DOHH2 (cell line): ENCODE measurements at regions not wholly inside any gene's neighbourhood (a gene's known extent, or its start where the extent isn't known, plus 50 kb on each side); places are given as distances from the start of the nearest gene placed in this dataset.

ENCODE experiments used
- H3F3A ChIP-seq: fragments of 200-600 bp; sonication (generic), shearing (Covaris generic); 2 replicates; pipeline ENCODE4 v1.6.0; 2016; ENCODE audit warnings: antibody characterized with exemption, mild to moderate bottlenecking; ENCODE audit not compliant: control insufficient read depth, insufficient read depth
- H3K27ac ChIP-seq: fragments of 200-600 bp; sonication (generic); 2 replicates; pipeline ENCODE4 v1.5.1; 2014; ENCODE audit warnings: low read depth, mild to moderate bottlenecking, low read length, moderate library complexity
- H3K27me3 ChIP-seq: fragments of 200-600 bp; sonication (generic); 2 replicates; pipeline ENCODE4 v1.6.1; 2014; ENCODE audit warnings: mild to moderate bottlenecking, low read length, mixed read lengths; ENCODE audit not compliant: control insufficient read depth
- H3K36me3 ChIP-seq: fragments of 200-600 bp; sonication (generic); 2 replicates; pipeline ENCODE4 v1.6.1; 2014; ENCODE audit warnings: mild to moderate bottlenecking, low read length, moderate library complexity, mixed read lengths; ENCODE audit not compliant: control insufficient read depth
- H3K4me1 ChIP-seq: fragments of 200-600 bp; sonication (generic); 2 replicates; pipeline ENCODE4 v1.6.1; 2014; ENCODE audit warnings: mild to moderate bottlenecking, low read length, mixed read lengths; ENCODE audit not compliant: control insufficient read depth
- H3K4me2 ChIP-seq: fragments of 200-600 bp; sonication (generic); 2 replicates; pipeline ENCODE4 v1.6.0; 2014; ENCODE audit warnings: mild to moderate bottlenecking, low read length, moderate library complexity
- H3K4me3 ChIP-seq: fragments of 200-600 bp; sonication (generic); 2 replicates; pipeline ENCODE4 v1.5.1; 2014; ENCODE audit warnings: mild to moderate bottlenecking, low read length, mixed read lengths
- H3K79me2 ChIP-seq: fragments of 200-600 bp; sonication (generic); 2 replicates; pipeline ENCODE4 v1.6.1; 2014; ENCODE audit warnings: mild to moderate bottlenecking, low read length, mixed read lengths; ENCODE audit not compliant: control insufficient read depth
- H3K9me2 ChIP-seq: fragments of 200-600 bp; sonication (generic); replicated peaks from 2 replicates; pipeline ENCODE4 v1.6.1; 2014; ENCODE audit warnings: mild to moderate bottlenecking, low read length, mixed read lengths; ENCODE audit not compliant: control insufficient read depth
- H3K9me3 ChIP-seq: fragments of 200-600 bp; sonication (generic); 2 replicates; pipeline ENCODE4 v1.6.1; 2014; ENCODE audit warnings: antibody characterized with exemption, low read length, mixed read lengths; ENCODE audit not compliant: control insufficient read depth, insufficient read depth
- H4K20me1 ChIP-seq: fragments of 200-600 bp; sonication (generic); 2 replicates; pipeline ENCODE4 v1.6.0; 2014; ENCODE audit warnings: low read depth, mild to moderate bottlenecking, antibody characterized with exemption, low read length, moderate library complexity; ENCODE audit not compliant: control insufficient read depth, insufficient read depth
- EZH2phosphoT487 ChIP-seq: fragments of 200-600 bp; sonication (generic); IDR thresholded peaks from 2 replicates; pipeline ENCODE4 v1.6.1; 2017; ENCODE audit warnings: borderline replicate concordance, mild to moderate bottlenecking, antibody characterized with exemption, low read length, moderate library complexity, mixed read lengths
- TF ChIP-seq, protein P1 (sequence below): fragments of 200-600 bp; sonication (generic); IDR thresholded peaks from one replicate; pipeline ENCODE4 v1.5.1; 2014; ENCODE audit warnings: antibody characterized with exemption, mild to moderate bottlenecking, low read depth, low read length; ENCODE audit not compliant: poor library complexity, severe bottlenecking

DNA sequence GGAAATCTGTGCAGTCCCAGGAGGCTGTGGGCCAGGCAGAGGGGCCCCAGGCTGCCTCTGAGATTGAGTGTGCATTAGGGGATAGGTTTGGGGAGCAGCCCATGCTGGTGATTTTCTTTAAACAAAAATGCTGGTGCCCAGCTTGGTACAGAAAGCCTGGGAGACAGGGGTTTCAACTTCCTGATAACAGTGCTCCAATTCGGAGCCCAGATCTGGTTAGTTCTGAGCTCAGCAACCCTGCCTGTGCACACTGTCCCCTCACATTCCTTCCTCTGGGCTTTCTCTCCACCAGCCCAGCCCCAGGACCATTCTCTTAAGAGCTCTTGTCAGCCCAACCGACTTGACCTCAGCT, 379.2 kb upstream of the ZMIZ1 start:
- Histone ChIP-seq H3K79me2 (no peaks in the 10 kb centered on the region), H3K4me1 (no peaks in the 10 kb centered on the region), H3K9me2 (no peaks in the 10 kb centered on the region), H3K27me3 (no peaks in the 10 kb centered on the region; the same call in 1 of the 2 replicates), H3K9me3 (no peaks in the 10 kb centered on the region), H4K20me1 (no peaks in the 10 kb centered on the region), H3K4me2 (no peak overlapping the region), H3K4me3 (no peak overlapping the region), H3K27ac (no peak overlapping the region), H3F3A (no peaks in the 10 kb centered on the region), H3K36me3 (no peaks in the 10 kb centered on the region)
- no peak for TF ChIP-seq EZH2phosphoT487
- TF ChIP-seq, protein P1, sequence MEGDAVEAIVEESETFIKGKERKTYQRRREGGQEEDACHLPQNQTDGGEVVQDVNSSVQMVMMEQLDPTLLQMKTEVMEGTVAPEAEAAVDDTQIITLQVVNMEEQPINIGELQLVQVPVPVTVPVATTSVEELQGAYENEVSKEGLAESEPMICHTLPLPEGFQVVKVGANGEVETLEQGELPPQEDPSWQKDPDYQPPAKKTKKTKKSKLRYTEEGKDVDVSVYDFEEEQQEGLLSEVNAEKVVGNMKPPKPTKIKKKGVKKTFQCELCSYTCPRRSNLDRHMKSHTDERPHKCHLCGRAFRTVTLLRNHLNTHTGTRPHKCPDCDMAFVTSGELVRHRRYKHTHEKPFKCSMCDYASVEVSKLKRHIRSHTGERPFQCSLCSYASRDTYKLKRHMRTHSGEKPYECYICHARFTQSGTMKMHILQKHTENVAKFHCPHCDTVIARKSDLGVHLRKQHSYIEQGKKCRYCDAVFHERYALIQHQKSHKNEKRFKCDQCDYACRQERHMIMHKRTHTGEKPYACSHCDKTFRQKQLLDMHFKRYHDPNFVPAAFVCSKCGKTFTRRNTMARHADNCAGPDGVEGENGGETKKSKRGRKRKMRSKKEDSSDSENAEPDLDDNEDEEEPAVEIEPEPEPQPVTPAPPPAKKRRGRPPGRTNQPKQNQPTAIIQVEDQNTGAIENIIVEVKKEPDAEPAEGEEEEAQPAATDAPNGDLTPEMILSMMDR, result no peak

DNA sequence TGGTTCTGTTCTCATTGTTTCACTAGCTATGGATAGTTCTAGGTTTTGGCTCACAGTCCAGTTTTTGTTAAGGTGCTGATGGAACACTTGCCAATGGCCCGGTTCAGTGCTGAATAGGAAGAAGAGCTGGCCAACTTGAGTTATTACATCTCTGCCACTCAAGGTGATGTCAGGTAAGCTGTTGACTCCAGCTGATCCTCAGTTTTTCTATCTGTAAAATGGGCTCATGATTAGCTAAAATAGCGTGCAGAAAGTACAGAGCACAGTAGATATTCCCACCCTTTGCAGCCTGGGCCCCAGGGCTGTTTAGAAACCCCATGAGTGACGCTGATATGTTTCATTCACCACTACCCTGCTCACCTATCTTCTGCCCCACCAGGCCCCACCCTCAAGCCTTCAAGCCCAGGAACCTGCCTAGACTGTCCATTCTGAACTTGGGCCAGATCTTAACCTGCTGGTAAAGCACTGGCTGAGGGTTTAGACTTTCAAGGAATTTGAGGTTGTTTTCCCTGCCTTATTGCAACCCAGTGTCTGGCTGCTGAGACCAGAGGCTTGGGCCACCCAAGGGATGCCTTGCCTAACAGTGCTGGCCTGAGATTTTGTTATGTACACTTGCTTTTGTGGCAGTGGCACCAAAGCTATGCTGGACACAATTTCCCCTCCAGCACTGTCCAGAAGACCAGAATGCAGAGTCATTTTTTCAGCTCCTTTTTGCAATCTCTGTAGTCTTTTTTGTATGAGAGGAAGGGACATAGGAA, 378.2 kb upstream of the ZMIZ1 start:
- TF ChIP-seq, protein P1, result no peak
- TF ChIP-seq EZH2phosphoT487, result no peak
- Histone ChIP-seq H3K4me2 (no peak overlapping the region), H3K36me3 (no peaks in the 10 kb centered on the region), H3K4me3 (no peak overlapping the region), H3K9me2 (no peaks in the 10 kb centered on the region), H4K20me1 (no peaks in the 10 kb centered on the region), H3K27ac (no peak overlapping the region), H3K9me3 (no peaks in the 10 kb centered on the region), H3K27me3 (no peaks in the 10 kb centered on the region; the same call in 1 of the 2 replicates), H3K4me1 (no peaks in the 10 kb centered on the region), H3F3A (no peaks in the 10 kb centered on the region), H3K79me2 (no peaks in the 10 kb centered on the region)

DNA sequence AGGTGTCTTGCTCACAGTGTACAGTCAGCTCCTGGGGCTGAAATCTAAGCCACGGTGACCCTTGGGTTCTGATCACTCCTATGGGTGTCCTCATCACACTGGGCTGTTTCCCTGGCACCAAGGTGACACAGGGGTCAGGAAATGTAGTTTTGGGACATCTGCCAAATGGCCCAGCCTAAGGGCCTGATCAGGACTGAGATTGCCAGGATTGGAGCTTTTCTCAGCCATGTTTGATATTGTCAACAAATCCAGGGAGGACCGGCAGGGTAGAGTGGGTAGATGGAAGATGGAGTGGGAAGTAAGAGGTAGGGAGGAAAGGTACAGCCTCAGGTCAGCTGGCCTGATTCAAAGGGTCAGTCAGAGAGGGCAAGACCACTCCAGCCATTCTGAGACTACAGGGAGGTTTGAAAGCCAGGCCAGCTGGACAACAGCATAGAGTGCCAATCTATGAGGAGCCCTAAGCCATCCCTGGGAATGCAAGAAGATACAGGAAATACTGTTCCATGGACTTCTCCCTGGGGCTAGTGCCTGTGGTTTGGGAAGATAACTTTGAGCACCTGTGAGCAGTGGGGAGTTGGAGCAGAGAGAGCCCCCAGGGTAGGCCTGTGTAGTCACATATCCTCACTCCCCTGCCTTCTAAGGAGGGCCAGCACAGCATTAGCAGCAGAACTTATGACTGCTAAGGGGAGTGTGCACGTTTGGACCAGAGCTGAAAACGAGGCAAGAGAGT, 377.3 kb upstream of the ZMIZ1 start:
- Histone ChIP-seq H4K20me1 (no peaks in the 10 kb centered on the region), H3K79me2 (no peaks in the 10 kb centered on the region), H3F3A (no peaks in the 10 kb centered on the region), H3K27ac (no peak overlapping the region), H3K27me3 (no peaks in the 10 kb centered on the region), H3K36me3 (no peaks in the 10 kb centered on the region), H3K4me2 (no peak overlapping the region), H3K4me3 (no peak overlapping the region), H3K4me1 (no peaks in the 10 kb centered on the region), H3K9me2 (no peaks in the 10 kb centered on the region), H3K9me3 (no peaks in the 10 kb centered on the region)
- no peak for TF ChIP-seq EZH2phosphoT487
- TF ChIP-seq, protein P1, result no peak
